SK-N-SH (cell line): ENCODE measurements at regions not wholly inside any gene's neighbourhood (a gene's known extent, or its start where the extent isn't known, plus 50 kb on each side); places are given as distances from the start of the nearest gene placed in this dataset.

Experiments used
- CTCF ChIP-seq: fragments of 200-600 bp; sonication (generic); IDR thresholded peaks from 2 replicates; pipeline ENCODE4 v1.6.1; 2017; ENCODE audit warnings: antibody characterized with exemption, mild to moderate bottlenecking, moderate library complexity
- EP300 ChIP-seq, 2 experiments: IDR thresholded peaks; 2 replicates each; pipeline versions ENCODE4 v1.4.0 to v1.6.1; 2012; ENCODE audit warnings: borderline replicate concordance in 1 of 2, low read depth in 1 of 2, low read length in 1 of 2
- EZH2phosphoT487 ChIP-seq: fragments of 200-600 bp; sonication (generic); IDR thresholded peaks from 2 replicates; pipeline ENCODE4 v1.6.1; 2017; ENCODE audit warnings: low read depth, mixed run types, mild to moderate bottlenecking, antibody characterized with exemption, moderate library complexity, borderline replicate concordance
- FOXM1 ChIP-seq: IDR thresholded peaks from 2 replicates; pipeline ENCODE4 v1.4.0; 2012; ENCODE audit warnings: low read depth, mild to moderate bottlenecking
- GABPA ChIP-seq: IDR thresholded peaks from 2 replicates; pipeline ENCODE4 v1.4.0; 2012; ENCODE audit warnings: low read depth, mild to moderate bottlenecking
- POLR2AphosphoS5 ChIP-seq: IDR thresholded peaks from 2 replicates; pipeline ENCODE4 v1.6.1; 2012; ENCODE audit warnings: low read depth, low read length
- RFX5 ChIP-seq: IDR thresholded peaks from 2 replicates; pipeline ENCODE4 v1.6.1; 2012; ENCODE audit warnings: mild to moderate bottlenecking, improper control_type of control experiment, low read length
- SMC3 ChIP-seq: IDR thresholded peaks from 2 replicates; pipeline ENCODE4 v1.6.1; 2012; ENCODE audit warnings: low read depth, low read length, improper control_type of control experiment
- USF2 ChIP-seq: fragments of 150-350 bp; IDR thresholded peaks from 2 replicates; pipeline ENCODE4 v1.6.1; 2017; ENCODE audit warnings: antibody characterized with exemption, low read length, low read depth, borderline replicate concordance
- YY1 ChIP-seq: IDR thresholded peaks from 2 replicates; pipeline ENCODE4 v1.4.0; 2012; ENCODE audit warnings: low read depth, mild to moderate bottlenecking

- TF ChIP-seq USF2 = no peak
- TF ChIP-seq CTCF = no peak
- TF ChIP-seq GABPA = no peak
- no peak for TF ChIP-seq FOXM1
- no peak for TF ChIP-seq YY1
- no peak for TF ChIP-seq EZH2phosphoT487
- TF ChIP-seq POLR2AphosphoS5 = no peak
- no peak for TF ChIP-seq SMC3
- no peak for TF ChIP-seq RFX5
- TF ChIP-seq EP300 (IDR thresholded peaks at IDR 0.05; ENCODE audit: borderline replicate concordance in 1 of 2, low read depth in 1 of 2, low read length in 1 of 2) = no peak
These were observed 1502.1 kb upstream of the ADGRL3 start for GRCh38 chr4:59698041-59698440.
